GM21619 (cell line): ENCODE measurements at regions not wholly inside any gene's neighbourhood (a gene's known extent, or its start where the extent isn't known, plus 50 kb on each side); places are given as distances from the start of the nearest gene placed in this dataset.
"Not testable (repeated sequence)": the region's sequence is repeated elsewhere in the genome, so short reads cannot be mapped to it uniquely, and the experiment has no call there.

Experiments used
- ATAC-seq: cut with Tn5 transposase; IDR thresholded peaks from one replicate; pipeline ENCODE4 v1.9.1; 2021; ENCODE audit not compliant: unreplicated experiment

GRCh38 chr1:217921126-217921904 lies 290.2 kb downstream of the SPATA17 start:
- ATAC-seq: no peak

- no peak for ATAC-seq
Measured at GRCh38 chr1:217924924-217925323, 293.8 kb downstream of the SPATA17 start.

GRCh38 chr1:217929213-217929885 lies 298.2 kb downstream of the SPATA17 start:
- no peak for ATAC-seq

GRCh38 chr1:217943361-217943760 lies 312.2 kb downstream of the SPATA17 start:
- no peak for ATAC-seq

GRCh38 chr1:217944550-217944949 lies 313.4 kb downstream of the SPATA17 start:
- ATAC-seq: no peak

- ATAC-seq: no peak
Measured at GRCh38 chr1:217946511-217946910, 315.4 kb downstream of the SPATA17 start.

- no peak for ATAC-seq
Measured at GRCh38 chr1:217948741-217949140, 317.6 kb downstream of the SPATA17 start.

- ATAC-seq: no peak
Measured at GRCh38 chr1:217953330-217953729, 322.2 kb downstream of the SPATA17 start.

- no peak for ATAC-seq
Measured at GRCh38 chr1:217953922-217954321, 322.8 kb downstream of the SPATA17 start.

- ATAC-seq: no peak
Measured at GRCh38 chr1:217955723-217956122, 324.6 kb downstream of the SPATA17 start.

GRCh38 chr1:217965156-217965786 lies 319.8 kb upstream of the RRP15 start:
- no peak for ATAC-seq

GRCh38 chr1:217968085-217968484 lies 317.0 kb upstream of the RRP15 start:
- no peak for ATAC-seq

- no peak for ATAC-seq
Measured at GRCh38 chr1:217969428-217969827, 315.7 kb upstream of the RRP15 start.

GRCh38 chr1:217977943-217978342 lies 307.1 kb upstream of the RRP15 start:
- ATAC-seq: no peak

- ATAC-seq: no peak
Measured at GRCh38 chr1:217981430-217981829, 303.7 kb upstream of the RRP15 start.

- ATAC-seq: no peak
Measured at GRCh38 chr1:217982331-217983050, 302.6 kb upstream of the RRP15 start.

- no peak for ATAC-seq
Measured at GRCh38 chr1:217983051-217983375, 302.1 kb upstream of the RRP15 start.

- no peak for ATAC-seq
Measured at GRCh38 chr1:217985641-217986040, 299.5 kb upstream of the RRP15 start.

- ATAC-seq: no peak
Measured at GRCh38 chr1:217989510-217989909, 295.6 kb upstream of the RRP15 start.

- no peak for ATAC-seq
Measured at GRCh38 chr1:217993439-217993838, 291.7 kb upstream of the RRP15 start.

GRCh38 chr1:218008296-218008695 lies 276.8 kb upstream of the RRP15 start:
- ATAC-seq: not testable (repeated sequence)

- not testable (repeated sequence) for ATAC-seq
Measured at GRCh38 chr1:218015106-218015505, 270.0 kb upstream of the RRP15 start.
